Lower leg skin (tissue), 4 donors: ENCODE measurements at regions not wholly inside any gene's neighbourhood (a gene's known extent, or its start where the extent isn't known, plus 50 kb on each side); places are given as distances from the start of the nearest gene placed in this dataset.

Experiments
- DNase-seq, 2 donors: peaks; one replicate each; pipeline ENCODE4 v3.0.0-alpha.2; 2019; ENCODE audit warnings: low spot score in 2 of 2
- H3K4me3 ChIP-seq: fragments of 200-600 bp; sonication (generic); 2 replicates; pipeline ENCODE4 v1.5.1; 2017; ENCODE audit warnings: mild to moderate bottlenecking, low read depth; ENCODE audit not compliant: poor library complexity, severe bottlenecking
- CTCF ChIP-seq, 3 donors: fragments of 450-650 bp; IDR thresholded peaks; one replicate each; pipeline ENCODE4 v1.5.1; 2016; ENCODE audit warnings: antibody characterized with exemption in 3 of 3, mild to moderate bottlenecking in 3 of 3, moderate library complexity in 2 of 3
- POLR2A ChIP-seq, 2 donors: fragments of 450-650 bp; IDR thresholded peaks; one replicate each; pipeline ENCODE4 v1.6.1; 2016 to 2017; ENCODE audit warnings: antibody characterized with exemption in 2 of 2, mild to moderate bottlenecking in 1 of 2, moderate library complexity in 1 of 2
- WGBS, 2 donors: methylation state at CpG; one replicate each; pipeline ENCODE4 v1.1.5; 2018; 5-methylcytosine and 5-hydroxymethylcytosine counted together
- intact Hi-C: fragments of 100-400 bp; cut with DNase I; formaldehyde crosslinking; loops from one replicate; pipeline ENCODE4 v1.15.0; 2023; ENCODE audit warnings: low total_unique reads

DNA sequence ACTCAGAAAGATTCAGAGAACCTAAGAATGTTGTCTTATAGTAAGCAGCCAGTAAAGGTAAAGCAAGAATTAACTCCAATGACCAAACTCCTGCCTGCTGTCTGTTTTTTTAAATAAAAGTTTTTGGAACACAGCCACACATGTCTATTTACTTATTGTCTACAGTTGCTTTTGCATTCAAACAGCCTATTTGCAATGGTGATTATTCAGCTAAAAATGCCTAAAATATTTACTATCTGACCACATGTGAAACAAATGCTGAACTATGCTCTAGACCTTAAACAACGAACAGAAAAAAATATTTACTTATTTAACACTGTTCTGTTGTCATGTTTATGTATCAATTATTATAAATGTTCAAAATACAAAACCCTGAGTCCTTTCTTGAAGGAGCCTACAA lies 1246.6 kb downstream of the FAM181B start:
- WGBS, 2 donors: 56 to 60% methylated on average over 1 of the region's 1 CpG
- intact Hi-C loops: no loop called here
- no peak overlapping the region for H3K4me3 ChIP-seq
- no peak for DNase-seq
- TF ChIP-seq CTCF (IDR thresholded peaks at IDR 0.05) (no peak), POLR2A (IDR thresholded peaks at IDR 0.05) (no peak)

- no peak for DNase-seq
- intact Hi-C loops: no loop called here
- TF ChIP-seq CTCF (IDR thresholded peaks at IDR 0.05): no peak
- TF ChIP-seq POLR2A (IDR thresholded peaks at IDR 0.05): no peak
- H3K4me3 ChIP-seq: no peak overlapping the region
Measured at GRCh38 chr11:81484196-81484595, 1249.5 kb downstream of the FAM181B start.

DNA sequence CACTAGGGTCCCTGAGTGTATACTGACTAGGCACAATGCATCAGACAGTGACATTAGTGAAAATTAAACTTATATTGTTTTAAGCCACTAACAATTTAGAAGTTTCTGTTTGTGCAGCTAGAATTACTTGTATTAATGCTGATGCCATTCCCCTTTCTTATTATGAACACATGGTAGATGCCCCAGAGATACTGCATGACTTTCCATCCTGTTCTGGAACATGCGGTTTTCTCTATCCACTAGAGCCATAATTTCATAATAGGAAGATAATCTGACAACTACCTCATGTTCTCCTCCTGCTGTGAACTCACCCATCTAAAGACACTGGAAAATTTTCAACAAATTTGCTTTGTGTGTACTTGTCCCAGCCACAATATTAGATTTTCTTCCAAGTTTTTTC lies 1256.4 kb downstream of the FAM181B start:
- intact Hi-C loops: no loop called here

DNA sequence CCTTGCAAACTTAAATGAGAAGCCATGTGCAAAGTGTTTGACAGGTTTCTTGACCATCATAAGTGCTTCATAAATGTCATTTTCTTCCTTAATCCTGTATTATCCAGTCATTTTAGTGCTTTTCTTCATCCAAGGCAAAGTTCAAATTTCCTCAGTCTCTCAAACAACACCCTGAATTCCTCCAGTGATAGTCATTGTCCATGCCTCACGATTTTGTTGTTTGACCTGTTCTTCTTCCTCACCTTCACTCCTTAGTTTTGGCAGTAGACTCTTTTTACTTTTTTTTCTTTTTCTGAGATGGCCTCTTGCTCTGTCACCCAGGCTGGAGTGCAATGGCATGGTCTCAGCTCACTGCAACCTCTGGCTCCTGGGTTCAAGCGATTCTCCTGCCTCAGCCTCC lies 1257.3 kb downstream of the FAM181B start:
- 66 to 77% methylated on average over 2 of the region's 2 CpGs for WGBS, 2 donors
- H3K4me3 ChIP-seq: no peak overlapping the region
- intact Hi-C loops: no loop called here
- no peak for TF ChIP-seq POLR2A (IDR thresholded peaks at IDR 0.05)
- no peak for TF ChIP-seq CTCF (IDR thresholded peaks at IDR 0.05)
- DNase-seq: no peak

More for the DNA sequence above, 1256.4 kb downstream of the FAM181B start:
- no peak for DNase-seq
- no peak overlapping the region for H3K4me3 ChIP-seq
- 77 to 87% methylated on average over 1 of the region's 1 CpG for WGBS, 2 donors
- TF ChIP-seq POLR2A (IDR thresholded peaks at IDR 0.05) (no peak), CTCF (IDR thresholded peaks at IDR 0.05) (no peak)

DNA sequence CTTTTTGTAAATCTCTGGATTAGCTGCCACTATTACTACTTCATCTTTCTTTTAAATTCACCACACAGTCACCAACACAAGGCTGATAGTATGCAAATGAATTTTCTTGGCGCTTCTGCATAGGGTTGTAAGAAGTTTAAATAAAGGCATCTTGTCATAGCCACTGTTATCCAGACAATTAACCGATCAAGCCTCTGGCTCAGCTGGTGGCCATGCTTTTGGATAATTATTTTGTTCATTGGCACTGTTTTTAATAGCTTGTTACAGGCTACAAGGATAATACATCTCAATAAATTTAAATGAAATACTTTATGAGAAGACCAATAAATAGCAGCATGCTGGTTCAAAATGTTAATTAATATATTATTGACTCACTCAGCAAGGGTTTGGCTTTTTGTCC lies 1261.0 kb downstream of the FAM181B start:
- TF ChIP-seq CTCF (IDR thresholded peaks at IDR 0.05) (no peak), POLR2A (IDR thresholded peaks at IDR 0.05) (no peak)
- no peak overlapping the region for H3K4me3 ChIP-seq
- intact Hi-C loops: no loop called here
- no peak for DNase-seq
- WGBS, 2 donors: 60 to 76% methylated on average over 2 of the region's 2 CpGs

DNA sequence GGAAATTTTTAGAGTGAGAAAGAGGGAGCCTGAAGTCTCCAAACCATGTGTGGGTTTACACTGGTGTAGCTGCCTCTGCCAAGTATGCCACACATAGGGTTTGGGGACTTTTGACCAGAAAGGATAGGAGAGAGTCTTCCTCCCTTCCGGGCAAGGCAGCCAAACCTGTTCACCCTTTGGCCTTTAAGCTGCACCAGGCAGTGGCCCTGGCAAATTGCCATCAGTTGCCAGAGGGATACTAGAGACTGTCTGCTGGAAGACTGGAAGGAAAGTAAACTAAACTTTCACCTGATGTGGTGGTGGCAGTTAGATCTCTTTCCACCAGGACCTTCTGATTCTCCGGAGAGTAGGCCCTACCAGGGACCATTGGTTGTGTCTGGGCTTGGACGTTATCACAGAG lies 1263.2 kb downstream of the FAM181B start:
- intact Hi-C loops: no loop called here
- TF ChIP-seq POLR2A (IDR thresholded peaks at IDR 0.05): no peak
- TF ChIP-seq CTCF (IDR thresholded peaks at IDR 0.05): no peak
- no peak for DNase-seq
- H3K4me3 ChIP-seq: no peak overlapping the region
- 69 to 84% methylated on average over 3 of the region's 3 CpGs for WGBS, 2 donors
